WTC11 (cell line): ENCODE measurements at regions not wholly inside any gene's neighbourhood (a gene's known extent, or its start where the extent isn't known, plus 50 kb on each side); places are given as distances from the start of the nearest gene placed in this dataset.

Experiments
- ATAC-seq: fragments of 200-7000 bp; cut with Tn5 transposase; 2 replicates; pipeline ENCODE4 v1.10.0; 2021; ENCODE audit warnings: mild to moderate bottlenecking, moderate library complexity
- CTCF ChIA-PET: fragments of 300-600 bp; sonication (Branson Sonifier 250); formaldehyde crosslinking; loops from one replicate; lab custom pipeline; 2021; ENCODE audit warnings: antibody characterized with exemption; lab: Charles Lee
- POLR2A ChIA-PET: fragments of 350-600 bp; sonication (Branson Sonifier 250); formaldehyde crosslinking; loops from one replicate; lab custom pipeline; 2021; ENCODE audit warnings: antibody characterized with exemption; lab: Charles Lee
- DNase-seq: peaks from one replicate; pipeline ENCODE4 v3.0.0; 2021; ENCODE audit warnings: low spot score
- H3K27ac Mint-ChIP-seq: 2 replicates; pipeline ENCODE4 v1.8.0; 2021; ENCODE audit warnings: mixed read lengths
- H3K27me3 Mint-ChIP-seq: 2 replicates; pipeline ENCODE4 v1.8.0; 2021; ENCODE audit warnings: low read depth, mild to moderate bottlenecking, moderate library complexity, mixed read lengths
- H3K36me3 Mint-ChIP-seq: 2 replicates; pipeline ENCODE4 v1.8.0; 2021; ENCODE audit warnings: mixed read lengths
- H3K4me1 Mint-ChIP-seq: 2 replicates; pipeline ENCODE4 v1.8.0; 2022; ENCODE audit warnings: mixed read lengths
- H3K4me3 Mint-ChIP-seq: 2 replicates; pipeline ENCODE4 v1.8.0; 2021; ENCODE audit warnings: mild to moderate bottlenecking, moderate library complexity, mixed read lengths
- H3K9me3 Mint-ChIP-seq: 2 replicates; pipeline ENCODE4 v1.8.0; 2021; ENCODE audit warnings: mixed read lengths
- ATF6 ChIP-seq: sonication (generic); formaldehyde crosslinking; IDR thresholded peaks from 2 replicates; pipeline ENCODE4 v1.8.1; 2023; ENCODE audit warnings: mild to moderate bottlenecking, missing genetic modification reagents
- CREB1 ChIP-seq: sonication (generic); formaldehyde crosslinking; IDR thresholded peaks from 2 replicates; pipeline ENCODE4 v1.8.0; 2023; ENCODE audit warnings: mild to moderate bottlenecking, missing genetic modification reagents
- FOXJ3 ChIP-seq: sonication (generic); formaldehyde crosslinking; IDR thresholded peaks from 2 replicates; pipeline ENCODE4 v1.9.0; 2021; ENCODE audit warnings: missing genetic modification reagents, mild to moderate bottlenecking, borderline replicate concordance
- FOXK1 ChIP-seq: sonication (generic); formaldehyde crosslinking; IDR thresholded peaks from 2 replicates; pipeline ENCODE4 v1.8.0; 2022; ENCODE audit warnings: mild to moderate bottlenecking, moderate library complexity, missing genetic modification reagents
- FOXP4 ChIP-seq: sonication (generic); formaldehyde crosslinking; IDR thresholded peaks from 2 replicates; pipeline ENCODE4 v1.8.0; 2022; ENCODE audit warnings: mild to moderate bottlenecking, missing genetic modification reagents
- GABPB1 ChIP-seq: sonication (generic); formaldehyde crosslinking; IDR thresholded peaks from 2 replicates; pipeline ENCODE4 v1.8.1; 2023; ENCODE audit warnings: mild to moderate bottlenecking, missing genetic modification reagents
- GRHL2 ChIP-seq: fragments of 250-450 bp; sonication (Bioruptor Pico); IDR thresholded peaks from 2 replicates; pipeline ENCODE4 v1.8.0; 2022; ENCODE audit warnings: mild to moderate bottlenecking, moderate library complexity; ENCODE audit not compliant: insufficient replicate concordance, severe bottlenecking
- GTF2I ChIP-seq: fragments of 250-450 bp; sonication (Bioruptor Pico); conservative IDR thresholded peaks from 2 replicates; pipeline ENCODE4 v1.4.0; 2021; ENCODE audit warnings: mild to moderate bottlenecking
- HMGA2 ChIP-seq: fragments of 250-450 bp; sonication (Bioruptor Pico); IDR thresholded peaks from 2 replicates; pipeline ENCODE4 v1.4.0; 2021; ENCODE audit warnings: mild to moderate bottlenecking, moderate library complexity
- KAT7 ChIP-seq: sonication (generic); formaldehyde crosslinking; IDR thresholded peaks from 2 replicates; pipeline ENCODE4 v1.8.1; 2023; ENCODE audit warnings: missing genetic modification reagents, mild to moderate bottlenecking, borderline replicate concordance
- MYBL2 ChIP-seq: sonication (generic); formaldehyde crosslinking; IDR thresholded peaks from 2 replicates; pipeline ENCODE4 v1.8.1; 2023; ENCODE audit warnings: mild to moderate bottlenecking, moderate library complexity, missing genetic modification reagents
- NFYB ChIP-seq: sonication (generic); formaldehyde crosslinking; conservative IDR thresholded peaks from 2 replicates; pipeline ENCODE4 v1.8.0; 2022; ENCODE audit warnings: low read depth, missing genetic modification reagents
- OVOL2 ChIP-seq: fragments of 250-450 bp; sonication (Bioruptor Pico); IDR thresholded peaks from 2 replicates; pipeline ENCODE4 v1.9.0; 2021; ENCODE audit warnings: mild to moderate bottlenecking, borderline replicate concordance
- PRDM15 ChIP-seq: sonication (generic); formaldehyde crosslinking; IDR thresholded peaks from 2 replicates; pipeline ENCODE4 v1.8.0; 2022; ENCODE audit warnings: missing genetic modification reagents
- PRRX2 ChIP-seq: fragments of 250-450 bp; sonication (Bioruptor Pico); IDR thresholded peaks from 2 replicates; pipeline ENCODE4 v1.8.0; 2021; ENCODE audit warnings: mild to moderate bottlenecking
- RELA ChIP-seq: sonication (generic); formaldehyde crosslinking; IDR thresholded peaks from 2 replicates; pipeline ENCODE4 v1.8.1; 2022; ENCODE audit warnings: missing genetic modification reagents, mild to moderate bottlenecking, borderline replicate concordance
- RORB ChIP-seq: fragments of 250-450 bp; sonication (Bioruptor Pico); IDR thresholded peaks from 2 replicates; pipeline ENCODE4 v1.9.0; 2021; ENCODE audit warnings: mild to moderate bottlenecking
- SP1 ChIP-seq: sonication (generic); formaldehyde crosslinking; conservative IDR thresholded peaks from 2 replicates; pipeline ENCODE4 v1.8.1; 2022; ENCODE audit warnings: missing genetic modification reagents
- TP53 ChIP-seq: sonication (generic); formaldehyde crosslinking; IDR thresholded peaks from 2 replicates; pipeline ENCODE4 v1.8.1; 2023; ENCODE audit warnings: mild to moderate bottlenecking, missing genetic modification reagents
- ZBTB21 ChIP-seq: sonication (generic); formaldehyde crosslinking; IDR thresholded peaks from 2 replicates; pipeline ENCODE4 v1.8.1; 2023; ENCODE audit warnings: mild to moderate bottlenecking, missing genetic modification reagents, borderline replicate concordance
- ZNF317 ChIP-seq: sonication (generic); formaldehyde crosslinking; IDR thresholded peaks from 2 replicates; pipeline ENCODE4 v1.8.1; 2023; ENCODE audit warnings: low read depth, mild to moderate bottlenecking, moderate library complexity, missing genetic modification reagents, borderline replicate concordance
- ZNF416 ChIP-seq: fragments of 250-450 bp; sonication (Bioruptor Pico); IDR thresholded peaks from 2 replicates; pipeline ENCODE4 v1.9.0; 2021; ENCODE audit warnings: mild to moderate bottlenecking, inconsistent platforms
- ZNF423 ChIP-seq: fragments of 250-450 bp; sonication (Bioruptor Pico); IDR thresholded peaks from 2 replicates; pipeline ENCODE4 v2.1.2; 2022; ENCODE audit warnings: mild to moderate bottlenecking, moderate library complexity
- ZNF671 ChIP-seq: fragments of 250-450 bp; sonication (Bioruptor Pico); IDR thresholded peaks from 2 replicates; pipeline ENCODE4 v1.8.0; 2021; ENCODE audit warnings: mild to moderate bottlenecking

DNA sequence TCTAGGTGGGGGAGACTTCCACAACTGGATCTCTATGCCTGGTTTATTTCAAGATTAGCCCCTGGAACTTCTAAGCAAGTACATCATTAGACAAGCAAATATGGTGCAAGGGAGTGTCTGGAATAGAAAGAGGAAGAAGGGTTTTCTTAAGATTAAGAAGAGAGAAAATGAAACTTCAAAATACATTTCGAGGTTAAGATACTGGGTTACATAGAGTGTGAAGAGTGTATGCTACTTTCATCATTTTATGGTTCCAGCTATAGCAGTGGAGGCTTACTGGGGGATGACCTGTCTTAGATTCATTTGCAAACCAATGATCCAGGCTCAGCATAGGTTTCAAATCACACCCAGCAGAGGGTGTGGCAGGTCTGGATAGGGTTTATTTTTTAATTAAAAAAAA is 144.4 kb upstream of the GATB start:
- H3K36me3 Mint-ChIP-seq, result peaks cover 20% of the 10 kb centered on the region
- TF ChIP-seq FOXP4 (CRISPR knock-in tag) (no peak), KAT7 (CRISPR knock-in tag) (no peak), FOXJ3 (CRISPR knock-in tag) (no peak), GABPB1 (CRISPR knock-in tag) (no peak), ZNF671 (CRISPR knock-in tag) (no peak), HMGA2 (CRISPR knock-in tag) (no peak)
- DNase-seq (no peak), ATAC-seq (no peak)
- peaks cover 30% of the 10 kb centered on the region for H3K4me1 Mint-ChIP-seq
- no peak overlapping the region for H3K27ac Mint-ChIP-seq
- CTCF ChIA-PET, result no interaction called here
- H3K27me3 Mint-ChIP-seq, result peaks cover 3% of the 10 kb centered on the region; the same call in 1 of the 2 replicates
- H3K9me3 Mint-ChIP-seq, result peaks cover 39% of the 10 kb centered on the region
- no peak overlapping the region for H3K4me3 Mint-ChIP-seq
- POLR2A ChIA-PET, result no interaction called here

- ATAC-seq (no peak), DNase-seq (no peak)
- TF ChIP-seq OVOL2 (CRISPR knock-in tag), result no peak
- no peak for TF ChIP-seq PRDM15 (CRISPR knock-in tag)
- TF ChIP-seq TP53 (CRISPR knock-in tag), result no peak
- TF ChIP-seq GTF2I (CRISPR knock-in tag), result no peak
- TF ChIP-seq ZNF317 (CRISPR knock-in tag), result no peak
- TF ChIP-seq ZNF416 (CRISPR knock-in tag), result no peak
- TF ChIP-seq FOXK1, result no peak
- TF ChIP-seq ZNF423 (CRISPR knock-in tag), result no peak
- H3K36me3 Mint-ChIP-seq, result peaks cover 20% of the 10 kb centered on the region
- peaks cover 52% of the 10 kb centered on the region for H3K9me3 Mint-ChIP-seq
- POLR2A ChIA-PET, result no interaction called here
- H3K27me3 Mint-ChIP-seq, result peaks cover 3% of the 10 kb centered on the region; the same call in 1 of the 2 replicates
- H3K4me3 Mint-ChIP-seq, result no peak overlapping the region
- H3K4me1 Mint-ChIP-seq, result peaks cover 17% of the 10 kb centered on the region
- H3K27ac Mint-ChIP-seq, result no peak overlapping the region
- CTCF ChIA-PET, result no interaction called here
These were observed 140.8 kb upstream of the GATB start for GRCh38 chr4:151901631-151902030.

- H3K4me1 Mint-ChIP-seq, result 0 out of 2 replicates have a peak, but pooled peaks cover 4% of the 10 kb centered on the region
- TF ChIP-seq CREB1 (no peak), MYBL2 (CRISPR knock-in tag) (no peak), ZBTB21 (CRISPR knock-in tag) (no peak), ZNF671 (CRISPR knock-in tag) (no peak), ZNF416 (CRISPR knock-in tag) (no peak), PRRX2 (CRISPR knock-in tag) (no peak), RORB (CRISPR knock-in tag) (no peak), GABPB1 (CRISPR knock-in tag) (no peak), GRHL2 (CRISPR knock-in tag) (no peak), NFYB (CRISPR knock-in tag) (no peak), ATF6 (no peak), RELA (CRISPR knock-in tag) (no peak), SP1 (no peak), FOXP4 (CRISPR knock-in tag) (no peak)
- TF ChIP-seq, all 79 proteins: peak for 0
- Mint-ChIP-seq H3K36me3 (peaks cover 5% of the 10 kb centered on the region; the same call in 1 of the 2 replicates), H3K4me3 (no peak overlapping the region), H3K27ac (no peak overlapping the region), H3K27me3 (peaks cover 3% of the 10 kb centered on the region; the same call in 1 of the 2 replicates), H3K9me3 (peaks cover 21% of the 10 kb centered on the region)
- CTCF ChIA-PET, result no interaction called here
- ATAC-seq, result no peak
- POLR2A ChIA-PET, result no interaction called here
- no peak for DNase-seq
These were observed 136.1 kb upstream of the GATB start for GRCh38 chr4:151896880-151897279.
